AG09319 (cell line): ENCODE measurements at regions not wholly inside any gene's neighbourhood (a gene's known extent, or its start where the extent isn't known, plus 50 kb on each side); places are given as distances from the start of the nearest gene placed in this dataset.

Experiments
- DNase-seq: peaks from one replicate; pipeline ENCODE4 v3.0.0-alpha.2; 2010; ENCODE audit warnings: low read depth; ENCODE audit errors: extremely low read depth
- TF ChIP-seq, protein P1 (sequence below): IDR thresholded peaks from 2 replicates; pipeline ENCODE4 v1.5.1; 2011; ENCODE audit warnings: low read depth, mild to moderate bottlenecking, inconsistent platforms, low read length, moderate library complexity

DNA sequence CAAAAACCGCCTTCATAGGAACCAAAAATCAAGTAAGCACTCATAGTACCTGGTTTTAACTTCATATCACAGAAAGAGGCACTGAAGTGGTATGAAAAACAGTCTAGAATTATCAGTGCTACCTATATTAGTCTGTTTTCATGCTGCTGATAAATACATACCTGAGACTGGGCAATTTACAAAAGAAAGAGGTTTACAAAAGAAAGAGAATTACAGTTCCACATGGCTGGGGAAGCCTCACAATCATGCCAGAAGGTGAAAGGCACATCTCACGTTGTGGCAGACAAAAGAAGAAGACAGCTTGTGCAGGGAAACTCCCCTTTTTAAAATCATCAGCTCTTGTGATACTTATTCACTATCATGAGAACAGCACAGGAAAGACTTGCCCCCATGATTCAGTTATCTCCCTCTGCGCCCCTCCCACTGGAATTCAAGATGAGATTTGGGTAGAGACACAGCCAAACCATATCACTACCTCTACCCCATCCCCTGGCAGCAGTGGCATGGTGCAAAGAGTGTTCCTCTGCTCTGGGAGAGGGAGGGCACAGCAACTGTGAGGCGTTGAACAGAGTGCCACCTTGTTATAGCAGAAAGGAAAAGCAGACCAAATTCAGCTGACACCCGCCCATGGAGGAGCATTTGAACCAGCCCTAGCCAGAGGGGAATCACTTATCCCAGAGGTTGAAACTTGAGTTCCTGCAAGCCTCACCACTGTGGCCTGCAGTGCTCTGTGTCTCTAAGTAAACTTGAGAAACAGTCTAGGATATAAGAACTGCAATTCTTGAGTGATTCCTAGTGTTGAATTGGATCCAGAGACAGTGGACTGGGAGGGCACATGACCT is 61.9 kb upstream of the PTPRZ1 start:
- no peak for DNase-seq
- TF ChIP-seq, protein P1, sequence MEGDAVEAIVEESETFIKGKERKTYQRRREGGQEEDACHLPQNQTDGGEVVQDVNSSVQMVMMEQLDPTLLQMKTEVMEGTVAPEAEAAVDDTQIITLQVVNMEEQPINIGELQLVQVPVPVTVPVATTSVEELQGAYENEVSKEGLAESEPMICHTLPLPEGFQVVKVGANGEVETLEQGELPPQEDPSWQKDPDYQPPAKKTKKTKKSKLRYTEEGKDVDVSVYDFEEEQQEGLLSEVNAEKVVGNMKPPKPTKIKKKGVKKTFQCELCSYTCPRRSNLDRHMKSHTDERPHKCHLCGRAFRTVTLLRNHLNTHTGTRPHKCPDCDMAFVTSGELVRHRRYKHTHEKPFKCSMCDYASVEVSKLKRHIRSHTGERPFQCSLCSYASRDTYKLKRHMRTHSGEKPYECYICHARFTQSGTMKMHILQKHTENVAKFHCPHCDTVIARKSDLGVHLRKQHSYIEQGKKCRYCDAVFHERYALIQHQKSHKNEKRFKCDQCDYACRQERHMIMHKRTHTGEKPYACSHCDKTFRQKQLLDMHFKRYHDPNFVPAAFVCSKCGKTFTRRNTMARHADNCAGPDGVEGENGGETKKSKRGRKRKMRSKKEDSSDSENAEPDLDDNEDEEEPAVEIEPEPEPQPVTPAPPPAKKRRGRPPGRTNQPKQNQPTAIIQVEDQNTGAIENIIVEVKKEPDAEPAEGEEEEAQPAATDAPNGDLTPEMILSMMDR = no peak

DNA sequence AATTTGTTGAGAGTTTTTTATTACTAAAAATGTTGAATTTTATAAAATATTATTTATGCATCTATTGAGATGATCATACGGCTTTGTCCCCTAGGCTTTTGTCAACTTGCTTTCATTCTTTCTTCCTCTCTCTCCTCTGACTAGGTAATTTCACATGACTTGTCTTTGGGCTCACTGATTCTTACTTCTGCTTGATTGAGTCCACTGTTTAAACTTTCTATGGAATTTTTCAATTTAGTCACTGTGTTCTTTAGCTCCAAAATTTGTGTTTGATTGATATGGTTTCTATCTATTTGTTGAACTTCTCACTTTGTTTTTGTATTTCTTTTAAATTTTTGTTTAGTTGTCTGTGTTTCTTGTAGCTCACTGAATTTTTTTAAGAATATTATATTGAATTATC is 65.9 kb upstream of the PTPRZ1 start:
- TF ChIP-seq, protein P1 = no peak
- no peak for DNase-seq

GRCh38 chr7:121803039-121803438 is 69.9 kb upstream of the PTPRZ1 start:
- TF ChIP-seq, protein P1 = no peak
- DNase-seq = no peak

- TF ChIP-seq, protein P1 = no peak
- no peak for DNase-seq
Observed at GRCh38 chr7:121800916-121801675, 71.9 kb upstream of the PTPRZ1 start.

GRCh38 chr7:121798896-121799295 is 74.1 kb upstream of the PTPRZ1 start:
- no peak for DNase-seq
- TF ChIP-seq, protein P1 = no peak

- no peak for DNase-seq
- TF ChIP-seq, protein P1 = no peak
Observed at GRCh38 chr7:121798453-121798840, 74.5 kb upstream of the PTPRZ1 start.
